GM19463 (cell line): ENCODE measurements at regions not wholly inside any gene's neighbourhood (a gene's known extent, or its start where the extent isn't known, plus 50 kb on each side); places are given as distances from the start of the nearest gene placed in this dataset.
"Not testable (repeated sequence)": the region's sequence is repeated elsewhere in the genome, so short reads cannot be mapped to it uniquely, and the experiment has no call there.

Experiments
- ATAC-seq: cut with Tn5 transposase; IDR thresholded peaks from one replicate; pipeline ENCODE4 v1.9.1; 2021; ENCODE audit warnings: mild to moderate bottlenecking, moderate library complexity; ENCODE audit not compliant: unreplicated experiment

DNA sequence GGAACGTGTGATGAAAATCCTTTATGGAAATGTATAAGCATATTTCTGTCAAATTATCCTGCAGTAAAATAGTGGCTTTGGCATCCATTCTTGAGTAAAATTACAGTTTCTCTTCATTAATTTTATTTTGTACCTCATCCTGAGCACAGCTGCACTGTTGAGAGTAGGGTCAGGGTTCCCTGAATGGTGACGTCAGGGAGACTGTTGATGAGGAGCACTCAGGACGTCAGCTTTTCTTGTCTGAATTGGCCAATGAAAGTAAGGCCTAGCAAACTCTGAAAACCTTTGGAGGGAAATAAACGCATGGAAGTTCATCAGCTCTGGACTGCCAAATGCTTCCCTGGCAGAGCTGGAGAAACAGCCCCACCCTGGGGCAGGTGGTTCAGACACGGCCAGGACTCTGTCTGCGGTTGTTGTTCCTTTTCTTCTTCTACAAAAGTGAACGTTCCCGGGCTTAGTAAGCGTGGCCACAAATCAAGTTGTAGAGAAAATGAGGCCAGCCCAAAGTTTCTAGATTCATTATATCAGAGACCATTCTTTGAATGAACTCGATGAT is 179.7 kb upstream of the EXOC2 start:
- ATAC-seq: no peak

DNA sequence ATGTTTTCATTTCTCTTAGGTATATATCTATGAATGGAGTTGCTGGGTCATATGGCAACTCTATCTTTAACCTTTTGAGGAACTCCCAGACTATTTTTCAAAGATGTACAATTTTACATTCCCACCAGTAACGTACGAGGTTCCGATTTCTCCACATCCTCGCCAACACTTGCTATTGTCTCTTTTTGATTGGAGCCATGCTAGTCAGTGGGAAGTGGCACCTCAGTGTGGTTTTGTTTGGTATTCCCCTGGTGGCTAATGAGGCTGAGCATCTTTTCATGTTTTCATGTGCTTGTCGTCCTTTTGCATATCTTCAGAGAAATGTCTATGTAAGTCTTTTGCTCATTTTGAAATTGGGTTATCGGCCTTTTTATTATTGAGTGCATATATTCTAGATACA is 178.6 kb upstream of the EXOC2 start:
- no peak for ATAC-seq

DNA sequence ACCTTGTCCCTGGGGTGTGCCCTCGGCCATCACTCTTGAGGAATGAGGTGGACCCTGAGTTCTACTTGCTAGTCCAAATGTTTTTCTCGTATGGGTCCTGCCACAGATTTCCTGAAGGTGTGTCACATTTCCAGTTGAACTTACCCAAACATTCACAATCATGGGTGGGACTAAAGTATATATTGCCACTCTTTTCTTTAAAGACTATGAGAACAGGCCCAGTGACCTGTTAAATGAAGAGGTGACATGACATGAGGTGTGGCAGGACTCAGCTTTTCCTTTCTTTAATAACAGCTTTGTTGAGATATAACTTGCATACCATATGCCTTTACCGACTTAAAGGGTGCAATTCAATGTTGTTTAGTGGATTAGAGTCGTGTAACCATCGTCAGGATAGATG is 177.2 kb upstream of the EXOC2 start:
- ATAC-seq: no peak

DNA sequence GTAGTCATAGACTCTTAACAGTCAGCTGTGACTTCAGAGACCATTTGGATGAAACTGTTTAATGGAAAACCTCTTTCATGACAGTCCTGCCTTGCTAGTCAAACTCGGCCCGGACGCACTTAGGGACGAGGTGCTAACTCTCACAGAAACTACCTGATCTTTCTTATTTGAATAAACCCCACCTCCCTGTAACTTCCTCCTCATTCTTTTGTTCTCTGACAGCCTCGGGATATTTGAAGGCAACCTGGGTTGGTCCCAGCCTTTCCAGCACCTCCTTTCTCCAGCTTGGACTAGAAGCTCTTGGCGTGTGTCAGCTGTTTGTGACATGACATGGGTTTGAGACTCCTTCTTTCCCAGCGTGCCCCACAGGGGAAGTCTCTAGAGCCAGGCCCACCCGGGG is 175.3 kb upstream of the EXOC2 start:
- no peak for ATAC-seq

DNA sequence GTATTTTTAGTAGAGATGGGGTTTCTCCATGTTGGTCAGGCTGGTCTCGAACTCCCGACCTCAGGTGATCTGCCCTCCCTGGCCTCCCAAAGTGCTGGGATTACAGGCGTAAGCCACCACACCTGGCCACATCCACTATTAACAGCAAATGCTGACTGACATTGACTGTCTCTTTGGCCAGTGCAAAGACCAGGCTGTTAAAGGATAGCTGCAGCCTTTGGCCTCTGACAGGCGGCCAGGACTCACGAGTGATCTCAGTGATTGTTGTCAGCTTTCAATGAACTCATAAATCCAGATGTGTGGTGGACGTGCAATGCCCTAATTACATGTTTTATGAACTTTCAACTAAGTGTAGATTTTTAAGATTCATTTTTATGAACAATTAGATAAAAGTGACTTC is 174.4 kb upstream of the EXOC2 start:
- ATAC-seq: no peak

DNA sequence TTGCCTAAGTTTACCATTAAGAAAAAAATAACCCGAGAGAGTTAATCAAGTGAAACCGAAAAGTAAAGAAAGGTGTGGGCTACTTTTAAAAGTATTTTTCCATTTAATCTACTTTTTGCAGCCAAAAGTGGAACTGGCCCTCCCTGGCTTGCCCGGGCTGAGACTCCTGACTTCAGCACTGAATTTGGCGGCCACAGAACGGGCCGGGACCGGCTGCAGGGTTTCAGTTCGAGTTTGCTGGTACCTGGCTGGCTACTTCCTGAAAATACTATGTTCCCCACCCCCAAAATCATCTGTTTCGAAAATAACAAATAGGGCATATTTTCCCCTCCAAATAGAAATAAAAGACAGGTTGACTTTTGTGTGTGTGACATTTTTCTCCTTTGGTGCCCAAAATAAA is 173.4 kb upstream of the EXOC2 start:
- ATAC-seq: no peak

DNA sequence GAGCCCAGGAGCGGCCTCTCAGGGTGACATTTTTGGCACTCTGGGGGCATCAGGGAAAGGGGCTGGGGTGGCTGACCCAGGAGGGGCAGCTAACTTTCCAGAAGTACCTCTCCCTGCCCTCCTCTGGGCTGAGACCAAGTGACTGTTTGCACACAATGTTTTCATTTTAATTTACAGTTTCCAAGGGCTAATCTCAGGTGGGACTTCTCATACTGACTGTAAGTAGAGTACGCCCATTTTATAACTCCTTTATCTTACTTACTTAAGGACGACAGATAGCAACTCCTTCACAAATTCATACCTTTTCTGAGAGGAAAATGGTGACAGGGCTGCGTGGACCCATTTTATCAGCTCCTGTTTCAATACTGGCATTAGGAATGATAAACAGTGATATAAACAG is 172.9 kb upstream of the EXOC2 start:
- no peak for ATAC-seq

DNA sequence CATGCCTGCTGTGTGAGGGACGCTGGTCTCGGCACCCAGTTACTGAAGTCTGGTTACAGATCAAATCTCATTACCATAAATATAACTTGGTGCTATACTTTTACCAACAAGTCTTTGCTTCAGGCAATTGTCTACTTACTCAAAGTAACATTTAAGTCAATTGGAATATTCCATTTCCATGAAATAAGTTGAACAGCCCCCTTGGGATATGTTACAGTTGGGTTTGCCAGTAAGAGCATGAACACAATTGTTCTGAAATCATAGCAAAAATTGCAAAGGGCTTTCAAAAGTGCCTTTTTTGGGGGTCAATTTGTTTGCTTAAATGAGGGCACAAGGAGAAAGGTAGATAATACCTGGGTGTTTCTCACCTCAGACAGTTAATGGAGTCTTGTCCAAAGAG is 170.9 kb upstream of the EXOC2 start:
- ATAC-seq: no peak

DNA sequence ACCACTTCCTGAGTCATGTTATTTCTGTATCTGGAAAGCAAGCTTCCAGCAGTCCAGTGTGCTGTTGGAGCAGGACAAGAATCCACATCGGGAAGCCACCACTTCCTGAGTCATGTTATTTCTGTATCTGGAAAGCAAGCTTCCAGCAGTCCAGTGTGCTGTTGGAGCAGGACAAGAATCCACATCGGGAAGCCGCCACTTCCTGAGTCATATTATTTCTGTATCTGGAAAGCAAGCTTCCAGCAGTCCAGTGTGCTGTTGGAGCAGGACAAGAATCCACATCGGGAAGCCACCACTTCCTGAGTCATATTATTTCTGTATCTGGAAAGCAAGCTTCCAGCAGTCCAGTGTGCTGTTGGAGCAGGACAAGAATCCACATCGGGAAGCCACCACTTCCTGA is 170.2 kb upstream of the EXOC2 start:
- ATAC-seq: not testable (repeated sequence)

DNA sequence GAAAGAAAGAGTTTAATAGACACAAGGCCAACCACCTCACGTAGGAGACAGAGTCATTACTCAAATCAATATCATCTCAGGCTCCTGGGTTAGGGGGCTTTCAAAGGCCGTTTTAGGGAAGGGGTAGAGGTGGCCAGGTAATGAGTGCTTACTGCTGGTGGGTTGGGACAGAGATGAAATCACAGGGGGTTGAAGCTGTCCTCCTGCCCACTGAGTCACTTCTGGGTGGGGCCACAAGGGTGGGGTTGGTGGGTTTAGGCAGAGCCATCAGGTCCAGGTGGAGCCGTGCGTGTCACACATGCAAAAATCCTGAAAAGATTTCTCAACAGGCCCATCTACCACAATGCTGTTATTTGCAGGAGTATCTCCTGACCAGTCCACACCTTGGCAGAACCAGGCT is 167.0 kb upstream of the EXOC2 start:
- ATAC-seq: no peak

DNA sequence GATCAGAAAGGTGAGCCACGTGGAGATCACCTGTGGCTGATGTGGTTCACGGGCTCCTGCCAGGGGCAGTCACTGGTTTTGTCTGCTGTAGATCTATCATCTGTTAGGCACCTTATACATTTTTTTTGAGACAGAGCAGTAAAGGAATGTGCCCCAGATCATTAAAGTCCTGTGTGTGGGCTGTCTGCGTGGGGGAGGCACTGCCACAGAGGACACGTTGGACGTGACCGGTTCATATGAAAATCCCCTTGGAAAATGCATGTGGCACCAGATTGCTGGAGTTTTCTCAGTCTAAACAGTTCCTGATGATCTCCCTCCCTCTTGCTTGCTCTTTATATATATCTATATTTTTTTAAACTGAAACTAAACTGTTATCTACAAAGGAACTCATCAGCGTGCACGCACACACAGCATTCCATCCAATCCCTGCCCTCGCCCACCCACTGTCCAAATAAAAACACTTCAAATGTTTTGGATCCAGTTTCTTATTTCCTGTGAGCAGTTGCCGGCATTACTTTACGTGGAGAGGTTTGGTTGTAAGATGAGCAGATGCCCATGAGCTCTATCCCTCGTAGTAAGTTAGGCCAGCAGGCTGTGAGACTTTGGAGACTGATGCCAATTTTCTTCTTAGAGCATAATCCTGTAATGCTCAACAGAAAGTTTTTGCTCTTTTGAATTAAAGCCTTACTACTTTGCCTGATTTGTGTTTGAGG is 161.6 kb upstream of the EXOC2 start:
- no peak for ATAC-seq

DNA sequence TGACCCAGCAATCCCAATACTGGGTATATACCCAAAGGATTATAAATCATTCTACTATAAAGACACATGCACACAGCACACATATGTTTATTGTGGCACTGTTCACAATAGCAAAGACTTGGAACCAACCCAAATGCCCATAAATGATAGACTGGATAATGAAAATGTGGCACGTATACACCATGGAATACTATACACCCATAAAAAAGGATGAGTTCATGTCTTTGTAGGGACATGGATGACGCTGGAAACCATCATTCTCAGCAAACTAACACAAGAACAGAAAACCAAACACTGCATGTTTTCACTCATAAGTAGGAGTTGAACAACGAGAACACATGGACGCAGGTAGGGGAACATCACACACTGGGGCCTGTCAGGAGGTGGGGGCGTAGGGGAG is 159.3 kb upstream of the EXOC2 start:
- ATAC-seq: not testable (repeated sequence)

DNA sequence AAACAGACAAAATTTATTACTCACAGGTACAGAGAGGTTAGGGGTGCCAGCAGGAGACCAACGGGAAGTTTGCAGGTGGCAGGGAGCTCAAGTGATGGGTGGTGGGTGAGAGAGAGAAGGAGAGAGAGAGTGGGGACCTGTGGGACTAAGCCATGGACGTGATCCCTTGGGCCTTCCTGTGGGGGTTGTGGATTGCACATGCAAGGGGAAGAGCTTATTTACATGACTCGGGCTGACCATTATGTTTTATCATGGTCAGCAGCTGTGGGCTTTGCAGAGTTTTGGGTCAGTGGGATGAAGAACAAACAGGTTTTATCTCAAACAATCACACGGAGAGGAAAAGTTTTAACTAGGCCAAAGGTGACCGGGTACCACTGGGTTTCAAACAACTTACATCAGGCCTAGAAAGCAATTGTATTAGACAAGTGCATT is 156.2 kb upstream of the EXOC2 start:
- no peak for ATAC-seq

DNA sequence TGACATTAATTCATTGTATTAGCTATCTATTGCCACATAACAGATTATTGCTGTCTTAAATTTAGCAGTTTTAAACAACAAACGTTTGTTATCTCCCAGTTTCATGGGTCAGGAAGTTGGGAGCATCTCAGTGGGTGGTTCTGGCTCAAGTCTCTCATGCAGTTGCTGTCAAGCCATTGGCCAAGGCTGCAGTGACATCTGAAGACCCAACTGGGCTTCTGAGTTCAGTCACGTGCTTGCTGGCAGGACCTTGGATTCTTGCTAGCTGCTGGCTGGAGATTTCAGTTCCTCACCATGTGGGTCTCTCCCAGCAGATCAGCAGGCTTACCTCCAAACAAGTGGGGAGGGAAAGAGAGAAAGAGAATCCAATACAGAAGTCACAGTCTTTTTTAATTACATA is 152.6 kb upstream of the EXOC2 start:
- no peak for ATAC-seq

DNA sequence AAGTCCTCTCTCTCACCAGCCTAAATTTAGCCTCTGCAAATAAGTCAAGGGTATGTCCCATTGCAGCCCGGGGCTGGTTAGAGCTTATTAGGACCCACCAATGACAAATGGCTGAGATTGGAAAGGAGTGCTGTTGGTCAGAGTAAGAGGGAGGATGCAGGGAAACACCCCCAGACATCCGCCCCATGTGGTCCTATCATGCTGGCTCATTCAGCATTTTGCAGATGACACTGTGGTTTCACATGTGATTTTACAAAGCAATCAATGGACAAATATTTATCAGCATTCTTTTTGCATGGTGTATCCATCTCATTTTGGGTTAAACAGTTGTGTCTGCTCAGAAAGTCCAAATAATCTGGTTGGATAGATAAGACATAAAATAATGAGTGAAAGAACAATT is 152.2 kb upstream of the EXOC2 start:
- ATAC-seq: no peak

DNA sequence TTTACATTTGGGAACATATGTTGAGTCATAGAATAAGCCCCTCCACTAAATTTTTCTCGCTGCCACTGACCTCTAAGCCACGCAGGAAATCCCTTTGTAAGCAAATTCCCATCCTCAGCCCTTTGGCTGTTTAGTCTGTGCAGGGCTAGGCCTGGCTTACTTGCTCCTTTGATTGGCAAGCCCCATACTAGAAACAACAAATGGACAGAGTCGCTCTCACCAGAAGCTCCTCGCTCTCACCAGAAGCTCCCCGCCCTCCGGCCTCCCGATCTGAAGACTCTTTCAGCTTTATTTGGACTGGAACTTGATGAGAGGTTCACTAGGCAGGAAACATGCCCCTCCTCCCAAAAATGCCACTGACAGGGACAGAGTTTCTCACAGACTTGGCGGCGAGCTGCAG is 149.2 kb upstream of the EXOC2 start:
- ATAC-seq: no peak

DNA sequence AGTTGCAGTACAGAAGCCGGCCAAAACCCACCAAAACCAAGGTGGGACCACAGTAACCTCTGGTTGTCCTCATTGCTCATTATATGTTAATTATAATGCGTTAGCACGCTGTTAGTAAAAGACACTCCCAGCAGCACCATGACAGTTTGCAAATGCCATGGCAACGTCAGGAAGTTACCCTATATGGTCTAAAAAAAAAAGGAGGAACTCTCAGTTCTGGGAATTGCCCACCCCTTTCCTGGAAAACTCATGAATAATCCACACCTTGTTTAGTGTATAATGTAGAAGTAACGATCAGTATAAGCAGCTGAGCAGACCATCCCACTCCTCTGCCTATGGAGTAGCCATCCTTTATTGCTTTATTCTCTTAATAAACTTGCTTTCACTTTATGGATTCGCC is 148.6 kb upstream of the EXOC2 start:
- ATAC-seq: no peak

DNA sequence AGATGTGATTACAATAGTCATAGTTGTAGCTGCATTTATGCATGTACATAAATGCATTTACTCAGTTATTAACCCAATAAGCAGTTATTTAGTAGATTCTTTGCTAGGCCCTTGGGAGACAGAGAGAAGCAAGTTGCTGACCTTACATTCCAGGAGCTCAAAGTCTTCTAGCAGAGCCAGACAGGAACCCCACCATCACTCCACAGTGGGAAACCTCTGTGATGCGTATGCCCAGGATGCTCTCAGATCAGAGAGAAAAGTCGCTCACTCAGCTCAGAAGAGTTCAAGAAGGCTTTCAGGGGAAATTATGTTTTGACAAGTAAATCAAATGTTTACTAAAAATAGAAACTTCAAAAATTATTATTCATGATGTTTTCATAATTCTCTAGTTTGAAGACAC is 146.3 kb upstream of the EXOC2 start:
- ATAC-seq: no peak

DNA sequence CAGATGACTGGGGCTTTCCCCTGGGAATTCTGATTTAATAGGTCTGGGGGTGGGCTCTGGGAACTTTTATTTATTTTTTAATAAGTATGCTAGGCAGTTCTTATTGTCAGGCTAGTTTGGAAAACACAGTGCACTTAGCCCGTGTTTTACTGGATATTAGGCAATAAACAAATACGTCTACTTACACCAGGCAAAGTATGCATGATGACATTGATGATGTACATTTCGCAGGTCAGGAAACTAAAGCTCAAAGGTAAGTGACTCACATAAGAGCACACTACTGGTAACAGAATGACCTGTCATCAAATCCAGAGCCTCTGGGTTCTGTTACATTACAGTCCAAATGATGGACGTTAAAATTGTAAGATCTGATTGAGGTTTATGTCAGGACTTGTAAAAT is 144.4 kb upstream of the EXOC2 start:
- no peak for ATAC-seq

DNA sequence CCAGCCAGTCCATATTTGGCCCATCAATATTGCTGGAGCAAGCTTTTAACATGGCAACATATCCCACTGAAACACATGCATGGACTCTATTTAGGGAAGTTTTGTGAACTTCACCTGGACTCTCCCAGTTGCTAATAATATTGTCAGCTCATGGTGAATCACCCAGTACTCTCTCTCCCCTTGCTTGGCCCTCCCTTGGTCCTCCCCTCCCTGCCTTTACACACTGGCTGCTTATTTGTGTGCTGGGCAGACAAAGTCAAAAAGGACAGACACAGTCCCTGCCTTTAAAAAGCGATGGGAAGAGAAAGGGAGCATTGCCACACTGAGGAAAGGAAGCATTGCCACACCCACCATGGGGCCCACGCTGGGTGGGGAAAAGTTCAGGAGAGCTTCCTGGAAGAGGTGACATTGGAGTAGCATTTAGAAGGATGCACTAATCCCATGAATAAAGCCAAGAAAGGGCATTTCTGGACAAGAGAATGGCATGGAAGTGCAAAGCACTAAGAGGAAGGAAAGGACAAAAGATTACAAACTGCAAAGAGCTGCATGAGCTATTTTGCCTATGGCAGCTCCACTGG is 143.4 kb upstream of the EXOC2 start:
- peak; percentile 14 for ATAC-seq

DNA sequence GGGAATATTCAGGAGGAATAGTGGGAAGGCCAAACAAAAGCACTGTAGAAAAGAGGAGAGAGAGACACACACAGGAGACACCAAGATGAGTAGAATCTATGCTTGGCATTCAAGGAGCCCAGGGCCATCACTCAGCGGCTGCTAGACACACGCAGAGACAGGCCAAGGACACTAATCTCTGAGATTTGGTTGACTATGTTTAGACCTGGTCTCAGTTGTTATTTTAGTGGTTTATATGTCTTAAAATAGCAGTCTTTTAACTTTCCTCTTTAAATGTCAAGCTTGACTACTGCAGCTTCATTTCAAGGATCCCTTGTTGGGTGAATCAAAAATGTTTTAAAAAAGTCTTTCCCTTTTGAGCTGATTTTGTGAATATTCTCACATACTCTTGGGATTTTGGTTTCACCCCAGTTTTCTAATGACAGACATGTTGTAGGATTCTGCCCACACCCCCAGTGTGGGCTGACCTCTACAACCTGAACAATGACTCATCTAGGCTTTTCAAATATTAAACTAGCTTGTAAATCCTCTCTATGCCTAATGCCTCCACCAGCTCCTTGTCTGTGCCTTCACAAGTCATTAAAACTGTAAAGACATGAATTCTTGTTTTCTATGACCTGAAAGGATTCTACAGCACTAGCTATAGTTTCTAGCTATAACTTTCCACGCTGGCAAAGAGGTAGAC is 142.7 kb upstream of the EXOC2 start:
- ATAC-seq: peak; percentile 72

DNA sequence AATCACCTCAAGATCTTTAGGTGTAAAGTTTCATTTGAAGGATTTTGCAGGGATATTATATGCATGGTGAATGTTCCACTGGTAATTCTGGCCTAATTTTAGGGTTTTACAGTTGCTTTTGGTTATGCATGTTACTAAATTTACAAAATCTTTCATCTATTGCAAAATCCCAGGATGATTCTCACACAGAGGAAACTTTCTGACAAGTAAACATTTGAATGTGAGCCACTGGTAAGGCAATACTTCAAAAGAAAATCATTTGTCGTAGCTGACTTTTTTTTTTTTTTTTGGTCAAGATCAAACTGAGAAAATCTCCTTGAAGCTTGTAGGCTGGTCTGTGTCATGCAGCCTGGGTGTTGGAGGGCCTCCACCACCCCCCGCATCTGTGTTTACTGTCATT is 141.9 kb upstream of the EXOC2 start:
- no peak for ATAC-seq
